ENCODE measurements at regions not wholly inside any gene's neighbourhood (a gene's known extent, or its start where the extent isn't known, plus 50 kb on each side); places are given as distances from the start of the nearest gene placed in this dataset.

- Mint-ChIP-seq H3K4me1 (ENCODE audit: low read depth) (no peaks in the 10 kb centered on the region), H3K27me3 (peaks cover 56% of the 10 kb centered on the region), H3K36me3 (ENCODE audit: insufficient read depth) (no peaks in the 10 kb centered on the region), H3K27ac (no peak overlapping the region), H3K9me3 (ENCODE audit: low read depth) (no peaks in the 10 kb centered on the region), H3K4me3 (ENCODE audit: low read depth) (no peak overlapping the region)
- no peak for TF ChIP-seq CTCF (IDR thresholded peaks at IDR 0.05; ENCODE audit: unreplicated experiment)
- no peak for DNase-seq (ENCODE audit: low spot score, unreplicated experiment)
These were observed 240.3 kb downstream of the SEC23IP start for GRCh38 chr10:120132811-120133210.

GRCh38 chr10:120138689-120139088, 246.2 kb downstream of the SEC23IP start:
- DNase-seq (ENCODE audit: low spot score, unreplicated experiment), result no peak
- H3K4me1 Mint-ChIP-seq (ENCODE audit: low read depth), result peaks cover 4% of the 10 kb centered on the region
- H3K36me3 Mint-ChIP-seq (ENCODE audit: insufficient read depth), result no peaks in the 10 kb centered on the region
- peaks cover 5% of the 10 kb centered on the region for H3K9me3 Mint-ChIP-seq (ENCODE audit: low read depth)
- no peak overlapping the region for H3K27ac Mint-ChIP-seq
- H3K27me3 Mint-ChIP-seq, result peaks cover 67% of the 10 kb centered on the region
- no peak for TF ChIP-seq CTCF (IDR thresholded peaks at IDR 0.05; ENCODE audit: unreplicated experiment)
- H3K4me3 Mint-ChIP-seq (ENCODE audit: low read depth), result no peak overlapping the region

GRCh38 chr10:120145107-120145506, 252.6 kb downstream of the SEC23IP start:
- Mint-ChIP-seq H3K36me3 (ENCODE audit: insufficient read depth) (no peaks in the 10 kb centered on the region), H3K9me3 (ENCODE audit: low read depth) (no peaks in the 10 kb centered on the region), H3K4me3 (ENCODE audit: low read depth) (no peak overlapping the region), H3K27me3 (peaks cover 42% of the 10 kb centered on the region), H3K27ac (no peak overlapping the region), H3K4me1 (ENCODE audit: low read depth) (peaks cover 1% of the 10 kb centered on the region)
- no peak for TF ChIP-seq CTCF (IDR thresholded peaks at IDR 0.05; ENCODE audit: unreplicated experiment)
- DNase-seq (ENCODE audit: low spot score, unreplicated experiment), result no peak

GRCh38 chr10:120156614-120157274, 264.2 kb downstream of the SEC23IP start:
- peaks cover 1% of the 10 kb centered on the region for H3K4me1 Mint-ChIP-seq (ENCODE audit: low read depth)
- no peaks in the 10 kb centered on the region for H3K36me3 Mint-ChIP-seq (ENCODE audit: insufficient read depth)
- TF ChIP-seq CTCF (IDR thresholded peaks at IDR 0.05; ENCODE audit: unreplicated experiment), result no peak
- H3K27ac Mint-ChIP-seq, result no peak overlapping the region
- no peak for DNase-seq (ENCODE audit: low spot score, unreplicated experiment)
- peaks cover 4% of the 10 kb centered on the region for H3K27me3 Mint-ChIP-seq
- H3K4me3 Mint-ChIP-seq (ENCODE audit: low read depth), result no peak overlapping the region
- peaks cover 21% of the 10 kb centered on the region for H3K9me3 Mint-ChIP-seq (ENCODE audit: low read depth)

- Mint-ChIP-seq H3K36me3 (ENCODE audit: insufficient read depth) (no peaks in the 10 kb centered on the region), H3K27ac (no peak overlapping the region), H3K27me3 (no peaks in the 10 kb centered on the region), H3K4me3 (ENCODE audit: low read depth) (no peak overlapping the region), H3K9me3 (ENCODE audit: low read depth) (peaks cover 16% of the 10 kb centered on the region), H3K4me1 (ENCODE audit: low read depth) (no peaks in the 10 kb centered on the region)
- DNase-seq (ENCODE audit: low spot score, unreplicated experiment), result no peak
- no peak for TF ChIP-seq CTCF (IDR thresholded peaks at IDR 0.05; ENCODE audit: unreplicated experiment)
These were observed 268.6 kb downstream of the SEC23IP start for GRCh38 chr10:120161111-120161510.

Data from progenitor cell of endocrine pancreas (in vitro differentiated cells).